HEK293 (cell line): ENCODE measurements at regions not wholly inside any gene's neighbourhood (a gene's known extent, or its start where the extent isn't known, plus 50 kb on each side); places are given as distances from the start of the nearest gene placed in this dataset.

Source experiments
- CTCF ChIA-PET: fragments of 350-600 bp; formaldehyde crosslinking; extraction: SDS; loops from one replicate; lab custom pipeline; 2021; ENCODE audit warnings: antibody characterized with exemption; lab: Yijun Ruan, JAX
- POLR2A ChIA-PET: fragments of 300-600 bp; formaldehyde crosslinking; extraction: SDS; loops from one replicate; lab custom pipeline; 2020; ENCODE audit warnings: antibody characterized with exemption, inconsistent platforms; lab: Yijun Ruan, JAX
- H3K27ac ChIP-seq: fragments of 200-500 bp; sonication (Bioruptor generic); 2 replicates; pipeline ENCODE4 v1.5.1; 2014; ENCODE audit warnings: low read depth, low read length, control low read depth, inconsistent platforms; ENCODE audit errors: extremely low read depth
- H3K36me3 ChIP-seq, 2 experiments: fragments of 200-500 bp in 1 of 2; sonication (Bioruptor generic) in 1 of 2; 1 replicate in 1 of 2; 2 replicates in 1 of 2; pipeline ENCODE4 v1.5.1; 2014 to 2017; ENCODE audit warnings: inconsistent platforms in 2 of 2, low read length in 2 of 2; ENCODE audit not compliant: control insufficient read depth in 2 of 2, insufficient read depth in 1 of 2
- H3K4me1 ChIP-seq: fragments of 200-500 bp; sonication (Bioruptor generic); 2 replicates; pipeline ENCODE4 v1.5.1; 2014; ENCODE audit warnings: mild to moderate bottlenecking, low read length, inconsistent platforms; ENCODE audit not compliant: control insufficient read depth, insufficient read depth
- H3K4me3 ChIP-seq: 2 replicates; pipeline ENCODE4 v1.5.1; 2011; ENCODE audit warnings: low read depth, mild to moderate bottlenecking, control low read depth, low read length, moderate library complexity
- H3K9me3 ChIP-seq: fragments of 200-500 bp; sonication (Bioruptor generic); 2 replicates; pipeline ENCODE4 v1.5.1; 2014; ENCODE audit warnings: low read depth, low read length, inconsistent platforms; ENCODE audit not compliant: control insufficient read depth, insufficient read depth
- FEZF1 ChIP-seq: fragments of 450-650 bp; formaldehyde crosslinking; IDR thresholded peaks from 2 replicates; pipeline ENCODE4 v1.5.1; 2016; ENCODE audit warnings: missing biosample characterization, missing genetic modification characterization
- REPIN1 ChIP-seq: fragments of 450-650 bp; formaldehyde crosslinking; IDR thresholded peaks from 2 replicates; pipeline ENCODE4 v1.5.1; 2017; ENCODE audit warnings: missing biosample characterization, missing genetic modification characterization, low read depth
- ZFP3 ChIP-seq: fragments of 450-650 bp; formaldehyde crosslinking; IDR thresholded peaks from 2 replicates; pipeline ENCODE4 v1.5.1; 2016; ENCODE audit warnings: low read depth, missing biosample characterization, missing genetic modification characterization
- ZNF211 ChIP-seq: fragments of 450-650 bp; formaldehyde crosslinking; IDR thresholded peaks from 2 replicates; pipeline ENCODE4 v1.5.1; 2016; ENCODE audit warnings: low read depth, missing biosample characterization, missing genetic modification characterization
- ZNF214 ChIP-seq: fragments of 450-650 bp; formaldehyde crosslinking; IDR thresholded peaks from 2 replicates; pipeline ENCODE4 v1.5.1; 2017; ENCODE audit warnings: missing biosample characterization, mild to moderate bottlenecking, missing genetic modification characterization, borderline replicate concordance
- ZNF521 ChIP-seq: fragments of 450-650 bp; formaldehyde crosslinking; IDR thresholded peaks from 2 replicates; pipeline ENCODE4 v1.5.1; 2017; ENCODE audit warnings: missing biosample characterization, mild to moderate bottlenecking, missing genetic modification characterization
- ZNF529 ChIP-seq: fragments of 450-650 bp; formaldehyde crosslinking; IDR thresholded peaks from 2 replicates; pipeline ENCODE4 v1.5.1; 2017; ENCODE audit warnings: missing genetic modification characterization, missing biosample characterization; ENCODE audit not compliant: insufficient replicate concordance
- ZNF544 ChIP-seq: fragments of 450-650 bp; formaldehyde crosslinking; IDR thresholded peaks from 2 replicates; pipeline ENCODE4 v1.5.0; 2017; ENCODE audit warnings: missing biosample characterization, missing genetic modification characterization
- ZNF558 ChIP-seq: fragments of 450-650 bp; formaldehyde crosslinking; IDR thresholded peaks from 2 replicates; pipeline ENCODE4 v1.5.1; 2016; ENCODE audit warnings: missing biosample characterization, missing genetic modification characterization
- ZNF596 ChIP-seq: fragments of 450-650 bp; IDR thresholded peaks from 2 replicates; pipeline ENCODE4 v1.5.0; 2018; ENCODE audit warnings: missing biosample characterization, mild to moderate bottlenecking, missing genetic modification characterization, moderate library complexity
- TF ChIP-seq, protein P1 (sequence below): fragments of 450-650 bp; formaldehyde crosslinking; IDR thresholded peaks from 2 replicates; pipeline ENCODE4 v1.5.1; 2016; ENCODE audit warnings: missing biosample characterization, missing genetic modification characterization
- TF ChIP-seq, protein P2 (sequence below): fragments of 450-650 bp; formaldehyde crosslinking; IDR thresholded peaks from 2 replicates; pipeline ENCODE4 v1.5.1; 2016; ENCODE audit warnings: missing biosample characterization, missing genetic modification characterization
- TF ChIP-seq, protein P3 (sequence below): fragments of 450-650 bp; formaldehyde crosslinking; IDR thresholded peaks from 2 replicates; pipeline ENCODE4 v1.5.1; 2016; ENCODE audit warnings: missing biosample characterization, missing genetic modification characterization
- TF ChIP-seq, protein P4 (sequence below): fragments of 450-650 bp; formaldehyde crosslinking; conservative IDR thresholded peaks from 2 replicates; pipeline ENCODE4 v1.5.1; 2016; ENCODE audit warnings: low read depth, missing biosample characterization, missing genetic modification characterization
- TF ChIP-seq, protein P5 (sequence below): fragments of 450-650 bp; formaldehyde crosslinking; IDR thresholded peaks from 2 replicates; pipeline ENCODE4 v1.5.1; 2017; ENCODE audit warnings: missing biosample characterization, mild to moderate bottlenecking, missing genetic modification characterization, moderate library complexity

DNA sequence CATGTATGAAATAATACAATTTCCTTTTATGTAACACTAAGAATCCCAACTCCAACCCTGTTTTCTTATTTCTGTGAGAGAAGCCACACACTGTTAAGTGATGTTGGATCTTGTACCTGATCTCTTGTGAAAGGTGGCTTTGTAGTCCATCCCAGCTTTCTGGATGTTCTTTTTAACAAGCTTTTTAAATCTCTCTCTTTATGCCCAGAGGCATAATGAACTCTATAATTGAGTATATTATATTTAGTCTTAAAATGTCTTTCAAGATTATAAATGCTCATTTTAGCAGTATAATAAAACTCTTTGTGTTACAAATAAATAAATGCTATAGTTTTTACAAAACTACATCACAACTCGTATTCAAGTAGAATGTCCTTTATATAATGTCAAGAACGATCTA, 922.1 kb downstream of the EPHA7 start:
- Histone ChIP-seq H3K4me1 (no peaks in the 10 kb centered on the region), H3K36me3 (no peaks in the 10 kb centered on the region), H3K4me3 (no peak overlapping the region), H3K9me3 (no peaks in the 10 kb centered on the region), H3K27ac (no peak overlapping the region)
- ChIA-PET POLR2A (no interaction called here), CTCF (interaction anchor here (0.5 to 0.6 kb wide), 2 partner anchors 18 to 192 kb away, joined by 3 read pairs; no protein-coding TSS in a partner anchor)
- TF ChIP-seq ZNF544 (tag by site-specific recombination) (no peak), ZNF211 (tag by site-specific recombination) (no peak), ZNF214 (tag by site-specific recombination) (no peak), ZNF529 (tag by site-specific recombination) (no peak), ZNF521 (tag by site-specific recombination) (no peak), ZFP3 (tag by site-specific recombination) (no peak)
- TF ChIP-seq, protein P1, sequence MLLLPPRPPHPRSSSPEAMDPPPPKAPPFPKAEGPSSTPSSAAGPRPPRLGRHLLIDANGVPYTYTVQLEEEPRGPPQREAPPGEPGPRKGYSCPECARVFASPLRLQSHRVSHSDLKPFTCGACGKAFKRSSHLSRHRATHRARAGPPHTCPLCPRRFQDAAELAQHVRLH (tag by site-specific recombination) = no peak
- TF ChIP-seq, protein P2, sequence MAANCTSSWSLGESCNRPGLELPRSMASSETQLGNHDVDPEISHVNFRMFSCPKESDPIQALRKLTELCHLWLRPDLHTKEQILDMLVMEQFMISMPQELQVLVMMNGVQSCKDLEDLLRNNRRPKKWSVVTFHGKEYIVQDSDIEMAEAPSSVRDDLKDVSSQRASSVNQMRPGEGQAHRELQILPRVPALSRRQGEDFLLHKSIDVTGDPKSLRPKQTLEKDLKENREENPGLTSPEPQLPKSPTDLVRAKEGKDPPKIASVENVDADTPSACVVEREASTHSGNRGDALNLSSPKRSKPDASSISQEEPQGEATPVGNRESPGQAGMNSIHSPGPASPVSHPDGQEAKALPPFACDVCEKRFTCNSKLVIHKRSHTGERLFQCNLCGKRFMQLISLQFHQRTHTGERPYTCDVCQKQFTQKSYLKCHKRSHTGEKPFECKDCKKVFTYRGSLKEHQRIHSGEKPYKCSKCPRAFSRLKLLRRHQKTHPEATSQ (tag by site-specific recombination) = no peak
- TF ChIP-seq, protein P3, sequence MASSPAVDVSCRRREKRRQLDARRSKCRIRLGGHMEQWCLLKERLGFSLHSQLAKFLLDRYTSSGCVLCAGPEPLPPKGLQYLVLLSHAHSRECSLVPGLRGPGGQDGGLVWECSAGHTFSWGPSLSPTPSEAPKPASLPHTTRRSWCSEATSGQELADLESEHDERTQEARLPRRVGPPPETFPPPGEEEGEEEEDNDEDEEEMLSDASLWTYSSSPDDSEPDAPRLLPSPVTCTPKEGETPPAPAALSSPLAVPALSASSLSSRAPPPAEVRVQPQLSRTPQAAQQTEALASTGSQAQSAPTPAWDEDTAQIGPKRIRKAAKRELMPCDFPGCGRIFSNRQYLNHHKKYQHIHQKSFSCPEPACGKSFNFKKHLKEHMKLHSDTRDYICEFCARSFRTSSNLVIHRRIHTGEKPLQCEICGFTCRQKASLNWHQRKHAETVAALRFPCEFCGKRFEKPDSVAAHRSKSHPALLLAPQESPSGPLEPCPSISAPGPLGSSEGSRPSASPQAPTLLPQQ = no peak

DNA sequence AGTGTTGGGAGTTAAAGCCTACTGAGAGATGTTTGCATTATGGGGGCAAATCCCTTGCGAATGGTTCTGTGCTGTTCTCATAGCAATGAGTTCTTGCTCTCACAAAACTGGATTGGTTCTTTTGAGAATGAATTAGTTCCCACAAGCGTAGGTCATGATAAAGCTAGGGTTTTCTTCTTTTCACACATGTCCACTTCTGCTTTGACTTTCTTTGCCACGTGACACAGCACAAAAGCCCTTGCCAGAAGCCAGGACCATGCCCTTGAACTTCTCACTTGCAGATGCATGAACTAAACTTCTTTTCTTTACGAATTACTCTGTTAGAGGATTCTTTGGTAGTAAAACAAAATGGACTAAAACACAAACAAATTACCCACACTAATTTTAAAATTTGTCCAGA, 922.8 kb downstream of the EPHA7 start:
- no peak overlapping the region for H3K27ac ChIP-seq
- H3K9me3 ChIP-seq = no peaks in the 10 kb centered on the region
- H3K4me1 ChIP-seq = no peaks in the 10 kb centered on the region
- TF ChIP-seq, protein P4, sequence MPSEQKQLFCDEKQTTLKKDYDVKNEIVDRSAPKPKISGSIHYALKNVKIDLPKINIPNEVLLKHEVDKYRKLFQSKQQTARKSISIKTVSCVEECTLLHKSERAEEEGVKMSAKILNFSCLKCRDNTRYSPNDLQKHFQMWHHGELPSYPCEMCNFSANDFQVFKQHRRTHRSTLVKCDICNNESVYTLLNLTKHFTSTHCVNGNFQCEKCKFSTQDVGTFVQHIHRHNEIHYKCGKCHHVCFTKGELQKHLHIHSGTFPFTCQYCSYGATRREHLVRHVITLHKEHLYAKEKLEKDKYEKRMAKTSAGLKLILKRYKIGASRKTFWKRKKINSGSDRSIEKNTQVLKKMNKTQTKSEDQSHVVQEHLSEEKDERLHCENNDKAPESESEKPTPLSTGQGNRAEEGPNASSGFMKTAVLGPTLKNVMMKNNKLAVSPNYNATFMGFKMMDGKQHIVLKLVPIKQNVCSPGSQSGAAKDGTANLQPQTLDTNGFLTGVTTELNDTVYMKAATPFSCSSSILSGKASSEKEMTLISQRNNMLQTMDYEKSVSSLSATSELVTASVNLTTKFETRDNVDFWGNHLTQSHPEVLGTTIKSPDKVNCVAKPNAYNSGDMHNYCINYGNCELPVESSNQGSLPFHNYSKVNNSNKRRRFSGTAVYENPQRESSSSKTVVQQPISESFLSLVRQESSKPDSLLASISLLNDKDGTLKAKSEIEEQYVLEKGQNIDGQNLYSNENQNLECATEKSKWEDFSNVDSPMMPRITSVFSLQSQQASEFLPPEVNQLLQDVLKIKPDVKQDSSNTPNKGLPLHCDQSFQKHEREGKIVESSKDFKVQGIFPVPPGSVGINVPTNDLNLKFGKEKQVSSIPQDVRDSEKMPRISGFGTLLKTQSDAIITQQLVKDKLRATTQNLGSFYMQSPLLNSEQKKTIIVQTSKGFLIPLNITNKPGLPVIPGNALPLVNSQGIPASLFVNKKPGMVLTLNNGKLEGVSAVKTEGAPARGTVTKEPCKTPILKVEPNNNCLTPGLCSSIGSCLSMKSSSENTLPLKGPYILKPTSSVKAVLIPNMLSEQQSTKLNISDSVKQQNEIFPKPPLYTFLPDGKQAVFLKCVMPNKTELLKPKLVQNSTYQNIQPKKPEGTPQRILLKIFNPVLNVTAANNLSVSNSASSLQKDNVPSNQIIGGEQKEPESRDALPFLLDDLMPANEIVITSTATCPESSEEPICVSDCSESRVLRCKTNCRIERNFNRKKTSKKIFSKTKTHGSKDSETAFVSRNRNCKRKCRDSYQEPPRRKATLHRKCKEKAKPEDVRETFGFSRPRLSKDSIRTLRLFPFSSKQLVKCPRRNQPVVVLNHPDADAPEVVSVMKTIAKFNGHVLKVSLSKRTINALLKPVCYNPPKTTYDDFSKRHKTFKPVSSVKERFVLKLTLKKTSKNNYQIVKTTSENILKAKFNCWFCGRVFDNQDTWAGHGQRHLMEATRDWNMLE = no peak
- TF ChIP-seq REPIN1 (no peak), ZNF596 (tag by site-specific recombination) (no peak), FEZF1 (tag by site-specific recombination) (no peak), ZNF558 (no peak)
- TF ChIP-seq, protein P5, sequence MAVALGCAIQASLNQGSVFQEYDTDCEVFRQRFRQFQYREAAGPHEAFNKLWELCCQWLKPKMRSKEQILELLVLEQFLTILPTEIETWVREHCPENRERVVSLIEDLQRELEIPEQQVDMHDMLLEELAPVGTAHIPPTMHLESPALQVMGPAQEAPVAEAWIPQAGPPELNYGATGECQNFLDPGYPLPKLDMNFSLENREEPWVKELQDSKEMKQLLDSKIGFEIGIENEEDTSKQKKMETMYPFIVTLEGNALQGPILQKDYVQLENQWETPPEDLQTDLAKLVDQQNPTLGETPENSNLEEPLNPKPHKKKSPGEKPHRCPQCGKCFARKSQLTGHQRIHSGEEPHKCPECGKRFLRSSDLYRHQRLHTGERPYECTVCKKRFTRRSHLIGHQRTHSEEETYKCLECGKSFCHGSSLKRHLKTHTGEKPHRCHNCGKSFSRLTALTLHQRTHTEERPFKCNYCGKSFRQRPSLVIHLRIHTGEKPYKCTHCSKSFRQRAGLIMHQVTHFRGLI (tag by site-specific recombination) = no peak
- H3K36me3 ChIP-seq = no peaks in the 10 kb centered on the region
- ChIA-PET POLR2A (no interaction called here), CTCF (no interaction called here)
- no peak overlapping the region for H3K4me3 ChIP-seq
